K562 (cell line): ENCODE measurements at regions not wholly inside any gene's neighbourhood (a gene's known extent, or its start where the extent isn't known, plus 50 kb on each side); places are given as distances from the start of the nearest gene placed in this dataset.

Experiments used
- ATAC-seq: fragments of 200-7000 bp; cut with Tn5 transposase; 3 replicates; pipeline ENCODE4 v1.9.1; 2020; ENCODE audit warnings: moderate library complexity
- BruUV-seq: library from RNA; stranded (reverse); fragments of 400-500 nt; replicated peaks from 2 replicates; lab custom pipeline; 2021; lab: Mats Ljungman, UMichigan
- CTCF ChIA-PET: fragments of 300-600 bp; formaldehyde crosslinking; extraction: SDS; loops from one replicate; lab custom pipeline; 2021; ENCODE audit warnings: low intra/inter-chr PET ratio; lab: Yijun Ruan, JAX
- POLR2A ChIA-PET: fragments of 300-600, 350-650 bp; sonication (Branson Sonifier 250); formaldehyde crosslinking; extraction: SDS; loops from one replicate; lab custom pipeline; 2021; ENCODE audit warnings: antibody characterized with exemption, inconsistent platforms; lab: Yijun Ruan, JAX
- DNase-seq, 4 experiments: peaks; one replicate each; pipeline versions ENCODE4 v3.0.0 to v3.0.0-alpha.2; 2011 to 2018; ENCODE audit warnings: low spot score in 3 of 4, mixed read lengths in 3 of 4; ENCODE audit errors: extremely low read depth in 1 of 4
- FAIRE-seq: peaks from 2 replicates; lab custom pipeline; 2011; peaks lifted over from hg19 to GRCh38; lab: Jason Lieb, UNC
- H2AFZ ChIP-seq: 2 replicates; pipeline ENCODE4 v1.6.0; 2011; ENCODE audit warnings: low read depth, low read length, control low read depth, inconsistent platforms
- H3K27ac ChIP-seq: fragments of 200-600 bp; 3 replicates; pipeline ENCODE4 v1.8.0; 2011; ENCODE audit warnings: low read depth, mild to moderate bottlenecking, control low read depth, inconsistent platforms, low read length, moderate library complexity, mixed read lengths; ENCODE audit errors: extremely low read depth
- H3K27me3 ChIP-seq, 2 experiments: fragments of 300-600 bp in 1 of 2; 2 replicates in 1 of 2; 3 replicates in 1 of 2; pipeline versions ENCODE4 v1.6.0 to v1.8.0; 2011; ENCODE audit warnings: inconsistent platforms in 2 of 2, low read length in 2 of 2, mild to moderate bottlenecking in 1 of 2, mixed read lengths in 1 of 2, moderate library complexity in 1 of 2; ENCODE audit not compliant: control insufficient read depth in 2 of 2, insufficient read depth in 2 of 2
- H3K36me3 ChIP-seq: fragments of 300-600 bp; 3 replicates; pipeline ENCODE4 v1.8.0; 2011; ENCODE audit warnings: mild to moderate bottlenecking, low read length, inconsistent platforms; ENCODE audit not compliant: control insufficient read depth, insufficient read depth
- H3K4me1 ChIP-seq, 2 experiments: fragments of 200-600 bp in 1 of 2; replicated peaks in 1 of 2; 2 replicates in 1 of 2; 3 replicates in 1 of 2; pipeline versions ENCODE4 v1.5.1 to v1.8.0; 2011; ENCODE audit warnings: inconsistent platforms in 2 of 2, low read length in 2 of 2, mild to moderate bottlenecking in 1 of 2, mixed read lengths in 1 of 2, moderate library complexity in 1 of 2; ENCODE audit not compliant: control insufficient read depth in 2 of 2, insufficient read depth in 2 of 2
- H3K4me2 ChIP-seq: 2 replicates; pipeline ENCODE4 v1.6.1; 2011; ENCODE audit warnings: low read length, control low read depth, inconsistent platforms, mixed read lengths; ENCODE audit not compliant: insufficient read depth
- H3K4me3 ChIP-seq: fragments of 200-600 bp; sonication (generic), shearing (Covaris generic); 2 replicates; pipeline ENCODE4 v1.5.1; 2016; ENCODE audit warnings: control low read depth, inconsistent platforms
- H3K79me2 ChIP-seq: fragments of 200-600 bp; 3 replicates; pipeline ENCODE4 v1.8.0; 2011; ENCODE audit warnings: low read length, inconsistent platforms; ENCODE audit not compliant: control insufficient read depth, insufficient read depth
- H3K9ac ChIP-seq, 2 experiments: 2 replicates each; pipeline versions ENCODE4 v1.6.0 to v1.6.1; 2011; ENCODE audit warnings: low read depth in 2 of 2, low read length in 2 of 2, control low read depth in 1 of 2, inconsistent platforms in 1 of 2, mild to moderate bottlenecking in 1 of 2, mixed read lengths in 1 of 2; ENCODE audit not compliant: insufficient read depth in 1 of 2
- H3K9me1 ChIP-seq: one replicate; pipeline ENCODE4 v1.6.0; 2011; ENCODE audit warnings: inconsistent platforms, mild to moderate bottlenecking, low read length, moderate library complexity; ENCODE audit not compliant: control insufficient read depth, insufficient read depth
- H3K9me3 ChIP-seq: replicated peaks from 2 replicates; pipeline ENCODE4 v1.5.1; 2011; ENCODE audit warnings: low read depth, low read length, inconsistent platforms; ENCODE audit not compliant: control insufficient read depth, insufficient read depth
- H4K20me1 ChIP-seq: replicated peaks from 2 replicates; pipeline ENCODE4 v1.6.1; 2011; ENCODE audit warnings: low read length, inconsistent platforms, mixed read lengths; ENCODE audit not compliant: control insufficient read depth, insufficient read depth
- GATAD2B ChIP-seq: fragments of 450-650 bp; IDR thresholded peaks from 2 replicates; pipeline ENCODE4 v1.6.1; 2017; ENCODE audit warnings: mild to moderate bottlenecking, borderline replicate concordance
- MTA2 ChIP-seq: fragments of 450-650 bp; IDR thresholded peaks from 2 replicates; pipeline ENCODE4 v1.6.1; 2016; ENCODE audit warnings: low read depth
- MYNN ChIP-seq, 2 experiments: sonication (generic); formaldehyde crosslinking in 1 of 2; IDR thresholded peaks; 2 replicates each; pipeline versions ENCODE4 v1.5.0 to v1.6.1; 2016 to 2020; ENCODE audit warnings: antibody characterized with exemption in 1 of 2, missing genetic modification reagents in 1 of 2
- NFIC ChIP-seq: fragments of 450-650 bp; IDR thresholded peaks from 2 replicates; pipeline ENCODE4 v1.6.1; 2017; ENCODE audit warnings: mild to moderate bottlenecking, inconsistent platforms
- NFYB ChIP-seq: IDR thresholded peaks from 2 replicates; pipeline ENCODE4 v1.6.1; 2011; ENCODE audit warnings: mild to moderate bottlenecking, moderate library complexity; ENCODE audit not compliant: insufficient read length; ENCODE audit errors: extremely low read depth
- RBM25 ChIP-seq: fragments of 200-400 bp; formaldehyde crosslinking; IDR thresholded peaks from 2 replicates; pipeline ENCODE4 v1.6.1; 2018; ENCODE audit warnings: low read length, low read depth, moderate library complexity; ENCODE audit not compliant: severe bottlenecking
- RHOXF2B ChIP-seq: fragments of 250-450 bp; sonication (Bioruptor Pico); conservative IDR thresholded peaks from 2 replicates; pipeline ENCODE4 v1.5.1; 2021
- ZNF609 ChIP-seq: sonication (generic); formaldehyde crosslinking; IDR thresholded peaks from 2 replicates; pipeline ENCODE4 v1.8.1; 2023; ENCODE audit warnings: missing genetic modification reagents, mild to moderate bottlenecking, borderline replicate concordance
- WGBS: fragments of 100-300 bp; shearing (Covaris generic); methylation state at CpG from one replicate; pipeline ENCODE4 v1.1.6; 2016; ENCODE audit warnings: low coverage, mixed read lengths; ENCODE audit not compliant: insufficient coverage; ENCODE audit errors: missing lambda C conversion rate; 5-methylcytosine and 5-hydroxymethylcytosine counted together
- in situ Hi-C: fragments of 300-500 bp; cut with MboI; formaldehyde crosslinking; loops from 4 replicates; pipeline ENCODE4 v1.15.0; 2018; ENCODE audit warnings: inconsistent platforms, mixed read lengths
- intact Hi-C: fragments of 100-400 bp; cut with micrococcal nuclease; formaldehyde crosslinking; loops from 2 replicates; pipeline ENCODE4 v1.14.2; 2022

DNA sequence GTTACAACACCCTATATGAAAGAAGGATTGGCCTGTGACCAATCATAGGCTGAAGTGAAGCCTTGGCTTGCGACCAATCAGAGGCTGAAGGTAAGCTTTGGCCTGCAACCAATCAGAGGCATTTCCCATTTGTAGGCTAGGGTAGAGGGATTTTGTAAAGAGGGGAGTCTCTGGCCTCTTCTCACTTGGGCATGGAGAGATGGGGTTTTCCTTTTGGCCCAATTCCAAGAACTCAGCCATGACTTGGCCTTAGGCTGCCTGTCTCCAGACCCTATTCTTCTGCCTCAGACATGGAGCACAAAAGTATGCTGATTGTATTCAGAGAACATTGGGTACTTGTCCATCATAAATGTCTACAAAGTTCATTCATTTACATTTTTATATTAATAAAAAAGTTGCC is 308.3 kb downstream of the UTRN start:
- H4K20me1 ChIP-seq, result no peaks in the 10 kb centered on the region
- ChIA-PET POLR2A (no interaction called here), CTCF (no interaction called here)
- no peaks in the 10 kb centered on the region for H3K9me1 ChIP-seq
- DNase-seq (peak in 2 of 4 experiments; percentile 11 to 12), FAIRE-seq (no peak), ATAC-seq (no peak)
- no peak for TF ChIP-seq ZNF609 (CRISPR knock-in tag)
- no peak for TF ChIP-seq MTA2
- TF ChIP-seq RHOXF2B, result no peak
- peak; percentile 35 for TF ChIP-seq NFYB
- no peak for TF ChIP-seq GATAD2B
- TF ChIP-seq NFIC, result peak; percentile 56
- TF ChIP-seq RBM25, result peak; percentile 35
- no peak for TF ChIP-seq MYNN (IDR thresholded peaks at IDR 0.05)
- TF ChIP-seq MYNN (CRISPR knock-in tag; IDR thresholded peaks at IDR 0.05), result no peak
- BruUV-seq, result no TSS peak
- no peaks in the 10 kb centered on the region for H3K36me3 ChIP-seq
- no peaks in the 10 kb centered on the region for H3K9me3 ChIP-seq
- H3K4me2 ChIP-seq, result no peak overlapping the region
- 42% methylated on average over 1 of the region's 1 CpG for WGBS
- H3K27me3 ChIP-seq, result no peaks in the 10 kb centered on the region
- no peak overlapping the region for H3K9ac ChIP-seq
- H3K4me3 ChIP-seq, result no peak overlapping the region
- H3K4me1 ChIP-seq, result no peaks in the 10 kb centered on the region; a peak in 1 of 5 replicates
- intact Hi-C loops (no loop called here), in situ Hi-C loops (loop anchor here (25.0 kb wide), 1 partner anchor 1044 kb away; no protein-coding TSS in a partner anchor)
- no peak overlapping the region for H3K27ac ChIP-seq
- H2AFZ ChIP-seq, result no peak overlapping the region
- no peaks in the 10 kb centered on the region for H3K79me2 ChIP-seq
